HepG2 (cell line): ENCODE measurements at regions not wholly inside any gene's neighbourhood (a gene's known extent, or its start where the extent isn't known, plus 50 kb on each side); places are given as distances from the start of the nearest gene placed in this dataset.

Experiments used
- ATAC-seq: fragments of 200-7000 bp; cut with Tn5 transposase; 3 replicates; pipeline ENCODE4 v1.9.1; 2020; ENCODE audit warnings: mild to moderate bottlenecking, moderate library complexity
- BruUV-seq: library from RNA; stranded (reverse); fragments of 400-500 nt; replicated peaks from 2 replicates; lab custom pipeline; 2021; lab: Mats Ljungman, UMichigan
- CTCF ChIA-PET: fragments of 300-600 bp; formaldehyde crosslinking; extraction: SDS; loops from one replicate; lab custom pipeline; 2021; ENCODE audit warnings: low total read pairs, inconsistent platforms, low intra/inter-chr PET ratio; lab: Yijun Ruan, JAX
- POLR2A ChIA-PET: fragments of 350-600 bp; sonication (Branson Sonifier 250); formaldehyde crosslinking; loops from one replicate; lab custom pipeline; 2020; ENCODE audit warnings: antibody characterized with exemption, inconsistent platforms; lab: Yijun Ruan, JAX
- DNase-seq: peaks from one replicate; pipeline ENCODE4 v3.0.0-alpha.2; 2015; ENCODE audit warnings: low spot score
- FAIRE-seq: peaks from 3 replicates; lab custom pipeline; 2011; peaks lifted over from hg19 to GRCh38; lab: Jason Lieb, UNC
- H2AFZ ChIP-seq: one replicate; pipeline ENCODE4 v1.6.1; 2011; ENCODE audit warnings: low read length, inconsistent platforms
- H3K27ac ChIP-seq: fragments of 300-600 bp; 3 replicates; pipeline ENCODE4 v1.8.0; 2011; ENCODE audit warnings: mixed run types, mild to moderate bottlenecking, mixed read lengths, low read length, inconsistent platforms; ENCODE audit not compliant: insufficient read depth; ENCODE audit errors: extremely low read length
- H3K27me3 ChIP-seq, 2 experiments: fragments of 200-600 bp in 1 of 2; 2 replicates in 1 of 2; 3 replicates in 1 of 2; pipeline versions ENCODE4 v1.6.0 to v1.8.0; 2011; ENCODE audit warnings: low read length in 2 of 2, mild to moderate bottlenecking in 2 of 2, moderate library complexity in 2 of 2, inconsistent platforms in 1 of 2; ENCODE audit not compliant: insufficient read depth in 2 of 2, control insufficient read depth in 1 of 2
- H3K36me3 ChIP-seq, 2 experiments: fragments of 200-600 bp in 1 of 2; replicated peaks in 1 of 2; 2 replicates in 1 of 2; 3 replicates in 1 of 2; pipeline versions ENCODE4 v1.5.1 to v1.8.0; 2011; ENCODE audit warnings: low read length in 2 of 2, inconsistent platforms in 1 of 2; ENCODE audit not compliant: insufficient read depth in 2 of 2, control insufficient read depth in 1 of 2
- H3K4me1 ChIP-seq: 2 replicates; pipeline ENCODE4 v1.5.1; 2012; ENCODE audit warnings: low read length, inconsistent platforms; ENCODE audit not compliant: insufficient read depth
- H3K4me2 ChIP-seq: 2 replicates; pipeline ENCODE4 v1.6.0; 2011; ENCODE audit warnings: low read depth, low read length, inconsistent platforms
- H3K4me3 ChIP-seq, 3 experiments: fragments of 200-600 bp in 1 of 3; sonication (generic), shearing (Covaris generic) in 1 of 3; replicated peaks in 1 of 3; 2 replicates each; pipeline ENCODE4 v1.5.1; 2011 to 2016; ENCODE audit warnings: low read length in 3 of 3, inconsistent platforms in 2 of 3, low read depth in 2 of 3, mild to moderate bottlenecking in 2 of 3, control low read depth in 1 of 3, mixed read lengths in 1 of 3; ENCODE audit not compliant: insufficient read depth in 1 of 3
- H3K79me2 ChIP-seq: one replicate; pipeline ENCODE4 v1.6.1; 2011; ENCODE audit warnings: low read length, inconsistent platforms; ENCODE audit not compliant: insufficient read depth
- H3K9ac ChIP-seq: 2 replicates; pipeline ENCODE4 v1.6.0; 2011; ENCODE audit warnings: mild to moderate bottlenecking, low read depth, low read length, inconsistent platforms; ENCODE audit not compliant: insufficient read depth
- H3K9me3 ChIP-seq: 2 replicates; pipeline ENCODE4 v1.5.1; 2012; ENCODE audit warnings: mild to moderate bottlenecking, low read length
- H4K20me1 ChIP-seq: 2 replicates; pipeline ENCODE4 v1.6.0; 2011; ENCODE audit warnings: inconsistent platforms, mild to moderate bottlenecking, low read length, moderate library complexity; ENCODE audit not compliant: insufficient read depth
- BATF2 ChIP-seq: sonication (generic); formaldehyde crosslinking; IDR thresholded peaks from 2 replicates; pipeline ENCODE4 v1.8.0; 2022; ENCODE audit warnings: mild to moderate bottlenecking, missing genetic modification reagents, moderate library complexity
- BRF2 ChIP-seq: sonication (generic); formaldehyde crosslinking; IDR thresholded peaks from 2 replicates; pipeline ENCODE4 v1.8.1; 2022; ENCODE audit warnings: mild to moderate bottlenecking, missing genetic modification reagents
- CREB3 ChIP-seq: sonication (generic); formaldehyde crosslinking; IDR thresholded peaks from 2 replicates; pipeline ENCODE4 v1.5.0; 2020; ENCODE audit warnings: missing genetic modification reagents
- NR2F1 ChIP-seq, 2 experiments: fragments of 450-650 bp in 1 of 2; formaldehyde crosslinking in 1 of 2; IDR thresholded peaks; 2 replicates each; pipeline versions ENCODE4 v1.5.0 to v1.6.1; 2016 to 2020; ENCODE audit warnings: mild to moderate bottlenecking in 1 of 2, missing compliant biosample characterization in 1 of 2, missing genetic modification reagents in 1 of 2, moderate library complexity in 1 of 2
- RCOR2 ChIP-seq: IDR thresholded peaks from 2 replicates; pipeline ENCODE4 v1.6.1; 2016; ENCODE audit warnings: missing biosample characterization, missing genetic modification reagents
- SRSF9 ChIP-seq: fragments of 200-400 bp; formaldehyde crosslinking; IDR thresholded peaks from 2 replicates; pipeline ENCODE4 v1.6.1; 2018; ENCODE audit warnings: borderline replicate concordance, mild to moderate bottlenecking, low read depth, low read length; ENCODE audit not compliant: insufficient read depth, poor library complexity, severe bottlenecking
- TCF7L2 ChIP-seq: IDR thresholded peaks from 2 replicates; pipeline ENCODE4 v1.6.1; 2011; ENCODE audit warnings: mild to moderate bottlenecking, low read depth, low read length, moderate library complexity
- ZBTB40 ChIP-seq, 2 experiments: fragments of 450-650 bp in 1 of 2; sonication (generic) in 1 of 2; formaldehyde crosslinking in 1 of 2; IDR thresholded peaks; 2 replicates each; pipeline versions ENCODE4 v1.6.1 to v1.8.0; 2016 to 2022; ENCODE audit warnings: antibody characterized with exemption in 1 of 2, mild to moderate bottlenecking in 1 of 2, missing genetic modification reagents in 1 of 2
- ZNF430 ChIP-seq: sonication (generic); formaldehyde crosslinking; IDR thresholded peaks from 2 replicates; pipeline ENCODE4 v1.9.0; 2021; ENCODE audit warnings: mild to moderate bottlenecking, missing genetic modification reagents
- ZNF768 ChIP-seq: sonication (generic); formaldehyde crosslinking; IDR thresholded peaks from 2 replicates; pipeline ENCODE4 v1.4.0; 2020; ENCODE audit warnings: missing genetic modification reagents
- ZSCAN21 ChIP-seq: sonication (generic); formaldehyde crosslinking; IDR thresholded peaks from 2 replicates; pipeline ENCODE4 v1.8.0; 2022; ENCODE audit warnings: mild to moderate bottlenecking, missing genetic modification reagents, moderate library complexity, borderline replicate concordance
- WGBS: methylation state at CpG from one replicate; pipeline ENCODE4 v1.1.6; 2017; ENCODE audit warnings: low lambda C conversion rate; 5-methylcytosine and 5-hydroxymethylcytosine counted together
- in situ Hi-C: cut with HindIII; loops from 2 replicates; pipeline ENCODE4 v1.10.0; 2017; ENCODE audit warnings: low pct_unique_long_range_greater_than_20kb; ENCODE audit not compliant: extremely low pct_ligation_motif_present
- intact Hi-C: fragments of 100-400 bp; cut with micrococcal nuclease; formaldehyde crosslinking; loops from one replicate; pipeline ENCODE4 v1.10.0; 2022; ENCODE audit not compliant: unreplicated experiment

GRCh38 chr18:44557616-44558151, 123.0 kb upstream of the SETBP1 start:
- Histone ChIP-seq H3K9ac (no peak overlapping the region), H4K20me1 (no peaks in the 10 kb centered on the region), H3K9me3 (no peaks in the 10 kb centered on the region), H3K4me3 (no peak overlapping the region), H3K27ac (no peak overlapping the region), H3K27me3 (no peaks in the 10 kb centered on the region), H3K4me1 (no peaks in the 10 kb centered on the region), H2AFZ (no peak overlapping the region), H3K4me2 (no peak overlapping the region), H3K79me2 (no peaks in the 10 kb centered on the region), H3K36me3 (no peaks in the 10 kb centered on the region)
- ATAC-seq (no peak), DNase-seq (no peak), FAIRE-seq (no peak)
- POLR2A ChIA-PET = no interaction called here
- in situ Hi-C loops = no loop called here
- intact Hi-C loops = no loop called here
- no TSS peak for BruUV-seq
- 0% methylated on average over 2 of the region's 2 CpGs for WGBS
- CTCF ChIA-PET = no interaction called here
- TF ChIP-seq BRF2 (CRISPR knock-in tag) (no peak), ZNF430 (no peak), ZNF768 (no peak), NR2F1 (CRISPR knock-in tag; IDR thresholded peaks at IDR 0.05) (no peak), TCF7L2 (no peak), CREB3 (CRISPR knock-in tag) (no peak), ZBTB40 (IDR thresholded peaks at IDR 0.05) (no peak), ZBTB40 (CRISPR knock-in tag; IDR thresholded peaks at IDR 0.05) (no peak), SRSF9 (no peak), ZSCAN21 (no peak), BATF2 (no peak), RCOR2 (CRISPR knock-in tag) (no peak)
